GM18520 (cell line): ENCODE measurements at regions not wholly inside any gene's neighbourhood (a gene's known extent, or its start where the extent isn't known, plus 50 kb on each side); places are given as distances from the start of the nearest gene placed in this dataset.
A peak's percentile ranks its signal among the peaks of the same experiment; 100 is the strongest.

ENCODE experiments used
- ATAC-seq: cut with Tn5 transposase; IDR thresholded peaks from one replicate; pipeline ENCODE4 v1.9.1; 2021; ENCODE audit not compliant: unreplicated experiment

DNA sequence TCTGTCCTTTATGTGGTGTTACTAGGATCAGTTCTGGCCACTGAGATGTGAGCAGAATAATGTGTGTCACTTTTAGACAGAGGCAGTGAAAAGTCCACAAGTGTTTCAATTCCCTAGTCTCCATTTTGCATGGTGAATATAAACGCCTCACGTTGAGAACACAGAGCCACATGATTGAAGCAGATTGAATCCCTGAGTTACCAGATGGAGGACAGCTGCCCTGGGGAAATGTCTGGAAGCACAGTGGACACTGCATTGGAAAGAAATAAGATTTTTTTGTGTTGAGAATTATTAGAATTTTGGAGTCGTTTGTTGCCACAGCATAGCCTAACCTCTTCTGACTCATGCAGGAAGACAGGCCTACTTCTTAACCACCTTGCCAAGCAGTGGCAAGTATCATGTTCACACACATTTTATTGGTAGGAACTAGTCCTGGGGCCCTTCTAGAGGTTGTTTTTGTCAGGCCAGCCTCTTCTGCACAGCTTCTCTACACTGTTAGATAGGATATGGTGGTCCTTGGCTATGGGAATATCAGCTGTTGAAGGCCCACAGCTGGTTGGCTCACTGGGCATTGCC is 188.6 kb downstream of the TMEM182 start:
- no peak for ATAC-seq

- ATAC-seq, result no peak
Measured at GRCh38 chr2:102951249-102951648, 189.4 kb downstream of the TMEM182 start.

DNA sequence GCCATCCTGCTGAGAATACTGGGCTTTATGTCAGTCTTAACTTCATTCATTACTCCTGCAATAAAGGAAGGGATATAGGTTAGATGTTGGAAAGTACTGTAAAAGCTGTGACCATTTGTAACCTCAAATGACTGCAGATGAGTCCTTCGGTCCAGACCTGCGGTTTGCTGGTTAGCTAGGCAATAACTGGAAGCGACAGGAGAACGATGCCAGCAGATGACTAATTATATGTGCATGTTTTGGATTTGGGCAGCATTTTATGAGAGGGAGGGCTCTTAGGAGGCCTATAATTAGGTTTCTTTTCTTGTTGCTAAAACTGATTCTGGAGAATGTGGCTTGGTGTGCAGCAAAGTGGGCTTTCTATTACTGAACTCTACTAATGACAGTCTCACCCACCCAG is 205.6 kb downstream of the TMEM182 start:
- ATAC-seq, result no peak

GRCh38 chr2:102968375-102968774 is 206.5 kb downstream of the TMEM182 start:
- ATAC-seq, result no peak

- ATAC-seq, result no peak
Measured at GRCh38 chr2:102971701-102972100, 209.9 kb downstream of the TMEM182 start.

GRCh38 chr2:102975996-102976975 is 214.5 kb downstream of the TMEM182 start:
- ATAC-seq, result peak; percentile 40

DNA sequence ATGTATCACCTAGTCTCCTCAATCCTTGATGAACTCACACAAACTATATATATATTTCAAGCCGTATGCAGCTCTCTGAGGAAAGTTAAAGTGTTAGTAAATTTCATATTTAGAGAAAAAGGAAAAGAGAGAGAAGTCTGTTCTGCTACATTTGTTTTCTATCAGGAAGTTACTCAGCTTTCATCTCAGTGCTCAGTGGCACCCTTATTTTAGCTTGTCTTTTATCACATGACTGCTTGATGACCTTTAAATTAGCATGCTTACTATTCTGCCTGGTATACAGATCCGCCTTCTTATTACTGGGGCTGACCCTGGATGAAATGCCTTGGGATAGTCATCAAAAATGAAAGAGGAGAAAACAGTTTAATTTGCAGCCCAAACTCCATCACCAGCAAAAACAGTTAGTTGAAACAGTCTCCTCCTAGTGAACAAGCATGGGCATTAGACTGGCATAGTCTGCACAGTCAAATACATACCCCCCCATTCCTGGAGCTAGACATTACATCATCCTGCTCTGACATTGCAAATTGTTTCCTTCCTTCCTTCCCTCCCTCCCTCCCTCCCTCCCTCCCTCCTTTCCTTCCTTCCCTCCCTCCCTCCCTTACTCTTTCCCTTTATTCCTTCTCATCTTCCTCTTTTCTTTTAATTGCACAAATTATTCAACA is 215.7 kb downstream of the TMEM182 start:
- no peak for ATAC-seq

GRCh38 chr2:102978091-102978490 is 216.3 kb downstream of the TMEM182 start:
- no peak for ATAC-seq

DNA sequence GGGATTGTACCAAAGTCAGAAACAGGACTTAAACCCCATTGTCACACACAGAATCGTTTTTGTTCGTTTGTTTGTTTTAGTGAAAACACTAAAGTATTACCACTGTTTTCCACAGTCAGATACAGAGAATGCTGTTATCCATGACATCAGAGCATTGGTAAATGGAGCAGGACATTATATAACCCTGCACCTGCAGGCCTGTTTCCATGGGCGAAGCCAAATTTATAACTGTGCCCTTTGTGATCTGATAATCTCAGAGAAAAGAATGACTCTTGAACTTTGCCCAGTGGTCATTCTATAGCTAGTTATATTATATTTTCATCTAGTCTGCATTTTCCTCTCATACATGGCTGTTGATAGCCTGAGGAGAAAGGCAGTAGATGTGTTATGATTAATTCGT is 217.6 kb downstream of the TMEM182 start:
- ATAC-seq, result no peak

DNA sequence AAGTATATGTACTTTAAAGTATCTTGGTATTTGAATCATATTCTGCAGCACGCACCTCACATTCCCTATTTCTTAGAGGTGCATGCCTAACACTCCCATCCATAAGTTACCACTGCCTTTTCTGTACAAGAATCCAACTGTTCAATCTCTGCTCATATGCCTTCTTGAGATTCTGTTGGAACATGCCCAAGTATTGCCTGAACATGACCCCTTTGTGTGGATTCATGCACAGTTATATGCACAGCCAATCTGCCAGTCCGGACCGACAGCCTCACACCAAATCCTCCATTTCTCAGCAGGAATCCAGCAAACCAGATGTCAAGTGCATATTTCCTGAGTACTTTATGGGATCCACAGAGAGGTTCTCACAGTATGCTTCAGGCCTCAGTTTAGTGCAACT is 222.0 kb downstream of the TMEM182 start:
- ATAC-seq, result no peak

DNA sequence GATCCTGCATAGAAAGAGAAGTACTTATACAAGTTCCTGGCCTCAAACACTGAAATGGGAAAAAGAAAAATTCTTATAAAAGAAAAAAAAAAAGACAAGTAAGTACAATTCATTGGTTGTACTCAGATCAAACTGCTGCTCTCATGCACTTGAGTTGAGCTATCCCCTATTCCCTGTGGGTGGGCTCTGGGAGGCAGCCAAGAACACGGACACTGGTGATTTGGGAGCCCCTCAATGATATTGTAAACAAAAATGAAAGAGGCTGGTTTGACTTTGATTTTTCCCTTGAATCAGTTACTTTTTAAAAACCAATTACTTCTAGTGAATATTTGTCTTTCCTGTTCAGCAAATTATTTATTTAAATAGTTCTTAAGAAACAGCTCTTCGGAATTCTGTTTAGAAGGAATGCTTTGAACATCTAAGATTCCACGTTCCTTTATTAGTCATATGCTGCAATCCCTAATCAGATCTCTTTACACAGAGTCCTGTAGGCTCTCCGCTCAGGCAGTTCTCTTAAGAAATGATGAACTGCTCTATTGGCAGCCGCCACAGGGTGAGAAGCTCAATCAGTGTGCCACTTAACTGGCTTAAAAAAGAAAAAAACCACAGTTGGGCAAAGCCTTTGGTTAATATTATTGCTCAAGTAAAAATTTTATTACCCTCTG is 225.1 kb downstream of the TMEM182 start:
- ATAC-seq, result no peak

GRCh38 chr2:102992607-102993006 is 230.8 kb downstream of the TMEM182 start:
- no peak for ATAC-seq

DNA sequence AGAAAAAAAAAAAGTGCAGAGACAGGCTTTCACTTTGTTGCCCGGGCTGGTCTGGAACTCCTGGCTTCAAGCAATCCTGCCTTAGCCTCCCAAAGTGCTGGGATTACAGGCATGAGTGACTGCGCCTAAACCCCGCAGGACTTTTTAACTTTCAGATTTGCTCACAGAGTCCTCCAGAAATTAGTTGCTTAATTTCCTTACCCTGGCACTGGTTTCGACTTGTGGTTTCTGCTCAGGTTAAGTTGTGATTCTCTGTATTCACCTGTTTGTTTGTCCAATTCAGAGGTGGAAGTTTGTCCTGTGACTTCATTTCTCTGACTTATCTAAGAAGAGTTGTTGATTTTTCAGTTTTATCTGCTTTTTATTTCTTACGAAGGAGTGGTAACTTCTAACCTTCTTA is 238.1 kb downstream of the TMEM182 start:
- ATAC-seq, result no peak

GRCh38 chr2:103002954-103003353 is 241.1 kb downstream of the TMEM182 start:
- ATAC-seq, result no peak

GRCh38 chr2:103003750-103004260 is 242.0 kb downstream of the TMEM182 start:
- no peak for ATAC-seq

- ATAC-seq, result no peak
Measured at GRCh38 chr2:103004426-103004942, 242.7 kb downstream of the TMEM182 start.

GRCh38 chr2:103005393-103005792 is 243.6 kb downstream of the TMEM182 start:
- ATAC-seq, result no peak

DNA sequence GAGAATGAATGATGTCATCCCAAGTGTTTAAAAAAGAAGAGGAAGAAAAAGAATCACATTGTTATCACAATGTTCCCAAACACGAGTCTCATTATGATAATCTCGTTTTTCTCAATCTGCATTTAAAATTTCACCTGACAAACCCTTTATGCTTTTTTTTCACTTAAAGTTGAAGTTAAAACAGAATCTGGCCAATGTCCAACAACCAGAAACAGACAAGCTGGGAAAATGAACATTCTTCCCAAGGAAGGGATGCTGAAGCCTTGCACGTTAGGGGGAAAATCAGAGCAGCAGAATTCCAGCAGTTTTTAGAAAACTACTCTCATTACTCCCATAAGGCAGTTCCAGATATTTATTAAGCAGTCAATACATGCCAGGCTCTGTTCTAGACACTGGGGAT is 245.3 kb downstream of the TMEM182 start:
- ATAC-seq, result no peak

GRCh38 chr2:103008586-103008985 is 246.8 kb downstream of the TMEM182 start:
- ATAC-seq, result no peak

- ATAC-seq, result no peak
Measured at GRCh38 chr2:103009871-103010270, 248.0 kb downstream of the TMEM182 start.

DNA sequence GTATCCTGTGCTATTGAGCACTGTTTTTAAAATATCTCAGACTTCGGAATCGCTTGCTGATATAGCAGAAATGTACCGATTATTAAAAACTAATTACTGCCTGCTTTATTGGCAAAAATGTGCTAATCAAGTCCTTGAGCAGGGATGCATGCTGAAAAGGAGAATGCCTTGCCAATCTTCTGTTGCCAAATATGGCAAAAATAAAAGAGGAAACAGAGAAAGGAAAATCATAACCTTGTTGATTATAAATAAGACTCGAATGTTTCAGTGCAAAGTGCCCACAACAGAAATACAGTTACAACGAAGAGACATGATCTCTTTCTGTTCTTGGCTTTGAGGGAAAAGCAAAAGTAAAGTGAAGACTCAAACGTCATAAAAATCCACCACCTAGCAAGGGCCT is 248.5 kb downstream of the TMEM182 start:
- ATAC-seq, result no peak
